ENCODE measurements at regions not wholly inside any gene's neighbourhood (a gene's known extent, or its start where the extent isn't known, plus 50 kb on each side); places are given as distances from the start of the nearest gene placed in this dataset.

DNA sequence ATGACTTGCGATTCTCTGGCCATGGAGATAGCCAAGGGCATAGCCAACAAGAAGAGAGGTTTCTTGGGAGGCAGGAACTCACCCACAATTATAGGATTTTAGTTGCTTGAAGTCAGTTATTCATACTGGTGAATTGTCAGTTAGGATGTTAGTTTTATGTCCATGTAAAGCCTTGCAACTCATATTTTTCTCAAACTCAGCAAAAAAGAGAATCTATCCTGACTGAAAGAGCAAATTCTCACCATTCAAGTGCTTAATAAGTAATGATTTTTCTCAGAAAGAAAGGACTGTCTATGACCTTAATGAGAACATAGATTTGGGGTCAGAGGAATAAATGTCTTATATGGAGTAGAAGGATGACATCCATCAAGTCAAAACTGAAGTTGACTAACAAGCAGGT, 934.5 kb downstream of the STPG2 start:
- TF ChIP-seq, protein P1, sequence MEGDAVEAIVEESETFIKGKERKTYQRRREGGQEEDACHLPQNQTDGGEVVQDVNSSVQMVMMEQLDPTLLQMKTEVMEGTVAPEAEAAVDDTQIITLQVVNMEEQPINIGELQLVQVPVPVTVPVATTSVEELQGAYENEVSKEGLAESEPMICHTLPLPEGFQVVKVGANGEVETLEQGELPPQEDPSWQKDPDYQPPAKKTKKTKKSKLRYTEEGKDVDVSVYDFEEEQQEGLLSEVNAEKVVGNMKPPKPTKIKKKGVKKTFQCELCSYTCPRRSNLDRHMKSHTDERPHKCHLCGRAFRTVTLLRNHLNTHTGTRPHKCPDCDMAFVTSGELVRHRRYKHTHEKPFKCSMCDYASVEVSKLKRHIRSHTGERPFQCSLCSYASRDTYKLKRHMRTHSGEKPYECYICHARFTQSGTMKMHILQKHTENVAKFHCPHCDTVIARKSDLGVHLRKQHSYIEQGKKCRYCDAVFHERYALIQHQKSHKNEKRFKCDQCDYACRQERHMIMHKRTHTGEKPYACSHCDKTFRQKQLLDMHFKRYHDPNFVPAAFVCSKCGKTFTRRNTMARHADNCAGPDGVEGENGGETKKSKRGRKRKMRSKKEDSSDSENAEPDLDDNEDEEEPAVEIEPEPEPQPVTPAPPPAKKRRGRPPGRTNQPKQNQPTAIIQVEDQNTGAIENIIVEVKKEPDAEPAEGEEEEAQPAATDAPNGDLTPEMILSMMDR (IDR thresholded peaks at IDR 0.05; ENCODE audit: insufficient read depth, low read length): no peak
- H3K4me3 ChIP-seq (ENCODE audit: low read depth, low read length): no peak overlapping the region
- DNase-seq (ENCODE audit: low read depth): no peak

DNA sequence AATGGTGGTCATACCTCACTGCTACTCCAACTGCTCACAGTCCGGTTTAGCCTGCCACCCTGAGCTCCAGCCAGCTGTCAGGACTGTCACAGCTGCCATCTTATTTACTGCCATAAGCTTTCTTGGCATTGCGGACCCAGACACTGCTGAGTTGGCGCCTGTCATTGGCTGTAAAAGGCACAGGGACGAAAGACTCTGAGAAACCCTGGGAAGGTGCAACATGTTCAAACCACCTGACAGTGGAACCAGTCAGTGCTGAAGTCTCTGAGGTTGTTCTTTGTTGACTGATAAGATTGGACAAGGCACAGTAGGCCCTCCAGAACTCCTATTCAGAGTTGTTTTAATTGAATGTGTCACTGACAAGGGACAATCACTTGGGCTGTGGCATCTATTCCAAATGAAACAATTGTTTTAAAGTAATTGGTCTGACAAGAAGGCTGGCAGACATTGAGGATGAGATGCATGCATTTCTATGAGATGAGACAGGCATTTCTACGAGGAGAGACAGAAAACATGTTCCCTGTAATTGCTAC, 927.8 kb downstream of the STPG2 start:
- no peak overlapping the region for H3K4me3 ChIP-seq (ENCODE audit: low read depth, low read length)
- no peak for DNase-seq (ENCODE audit: low read depth)
- TF ChIP-seq, protein P1 (IDR thresholded peaks at IDR 0.05; ENCODE audit: insufficient read depth, low read length): no peak

DNA sequence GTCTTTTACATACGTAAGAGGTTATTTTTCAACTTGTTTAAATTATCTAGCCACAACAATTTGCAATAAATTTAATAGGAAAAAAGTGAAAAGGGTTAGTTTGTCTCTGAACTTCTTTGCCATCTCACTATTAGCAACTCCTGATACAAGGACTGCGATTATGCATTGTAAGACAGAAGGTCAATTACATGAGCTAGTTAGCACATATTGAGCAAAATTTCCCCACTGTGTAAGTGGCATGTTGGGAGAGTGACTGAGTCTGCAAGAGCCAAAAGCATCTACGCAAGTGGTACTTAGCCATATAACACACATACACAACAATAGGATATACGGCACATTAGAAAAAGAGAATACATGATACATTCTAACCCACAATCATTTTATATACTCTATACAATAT, 927.2 kb downstream of the STPG2 start:
- H3K4me3 ChIP-seq (ENCODE audit: low read depth, low read length): no peak overlapping the region
- DNase-seq (ENCODE audit: low read depth): no peak
- TF ChIP-seq, protein P1 (IDR thresholded peaks at IDR 0.05; ENCODE audit: insufficient read depth, low read length): no peak

DNA sequence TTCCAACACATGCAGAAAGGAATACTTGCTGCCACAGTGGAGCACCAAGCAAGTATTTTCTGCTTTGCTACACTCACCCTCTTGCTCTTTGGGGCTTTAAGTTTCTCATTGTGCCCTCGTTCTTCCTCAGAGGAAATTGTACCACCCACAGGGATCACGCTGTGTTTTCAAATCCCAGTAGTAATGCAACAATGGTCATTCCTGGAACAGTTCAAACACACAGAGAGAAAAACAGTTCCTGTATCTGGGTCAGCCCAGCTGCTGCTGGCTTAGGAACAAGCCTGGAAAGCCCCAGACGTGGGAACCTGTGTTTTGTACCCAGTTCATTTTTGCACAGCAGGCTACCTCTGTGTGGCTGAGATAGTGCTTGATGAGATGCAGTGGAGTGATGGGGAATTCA, 907.8 kb downstream of the STPG2 start:
- H3K4me3 ChIP-seq (ENCODE audit: low read depth, low read length): no peak overlapping the region
- TF ChIP-seq, protein P1 (IDR thresholded peaks at IDR 0.05; ENCODE audit: insufficient read depth, low read length): no peak
- DNase-seq (ENCODE audit: low read depth): no peak

DNA sequence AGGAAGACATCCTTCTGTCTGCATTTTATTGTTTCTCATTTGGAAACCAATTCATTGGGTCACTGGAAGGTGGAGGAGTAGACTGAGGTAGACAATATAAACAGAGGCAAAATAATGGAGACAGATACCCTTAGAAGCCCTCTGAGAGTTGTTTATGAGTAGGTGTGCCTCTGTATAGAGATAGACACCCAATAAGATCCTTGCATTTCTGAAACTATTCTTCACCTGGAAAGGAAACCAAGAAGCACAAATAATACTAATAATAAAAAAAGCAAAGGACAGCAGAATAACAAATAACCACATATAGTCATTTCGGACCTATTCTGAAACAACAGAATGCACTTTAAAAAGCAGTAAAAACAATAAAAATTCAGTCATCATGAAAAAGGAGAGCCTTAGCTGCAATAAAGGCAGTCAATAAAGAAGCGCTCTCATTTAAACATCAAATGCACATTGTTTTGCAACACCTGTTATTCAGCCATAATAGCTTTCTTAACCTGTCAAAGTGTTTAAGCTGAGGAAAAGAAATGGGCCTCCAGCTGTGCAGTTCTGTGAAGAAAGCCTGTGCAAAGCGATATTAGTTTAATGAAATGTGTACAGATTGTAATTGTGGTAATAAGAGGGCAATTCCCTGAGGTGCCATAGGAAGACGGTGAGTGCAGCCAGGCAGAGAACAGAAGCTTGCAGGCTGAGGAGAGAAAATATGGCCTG, 904.2 kb downstream of the STPG2 start:
- DNase-seq (ENCODE audit: low read depth): no peak
- TF ChIP-seq, protein P1 (IDR thresholded peaks at IDR 0.05; ENCODE audit: insufficient read depth, low read length): no peak
- no peak overlapping the region for H3K4me3 ChIP-seq (ENCODE audit: low read depth, low read length)

DNA sequence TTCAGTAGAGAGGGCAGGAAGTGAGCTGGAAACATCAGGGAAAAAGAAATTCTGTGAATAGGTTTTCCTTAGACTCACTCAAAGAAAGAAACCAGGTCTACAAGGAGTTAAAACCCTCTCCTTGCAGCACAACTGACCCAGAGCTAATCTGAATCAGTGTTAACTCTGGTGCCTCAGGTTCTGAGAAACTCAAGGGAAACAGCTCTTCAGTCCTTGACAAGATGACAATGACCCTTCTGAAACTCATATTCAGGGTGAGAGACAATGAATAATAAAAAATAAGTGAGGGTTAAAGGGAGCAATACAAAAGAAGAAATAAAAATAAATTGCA, 903.6 kb downstream of the STPG2 start:
- no peak for DNase-seq (ENCODE audit: low read depth)
- TF ChIP-seq, protein P1 (IDR thresholded peaks at IDR 0.05; ENCODE audit: insufficient read depth, low read length): no peak
- no peak overlapping the region for H3K4me3 ChIP-seq (ENCODE audit: low read depth, low read length)

Measured in fibroblast of the aortic adventitia (primary cell).